ENCODE measurements at regions not wholly inside any gene's neighbourhood (a gene's known extent, or its start where the extent isn't known, plus 50 kb on each side); places are given as distances from the start of the nearest gene placed in this dataset.

DNA sequence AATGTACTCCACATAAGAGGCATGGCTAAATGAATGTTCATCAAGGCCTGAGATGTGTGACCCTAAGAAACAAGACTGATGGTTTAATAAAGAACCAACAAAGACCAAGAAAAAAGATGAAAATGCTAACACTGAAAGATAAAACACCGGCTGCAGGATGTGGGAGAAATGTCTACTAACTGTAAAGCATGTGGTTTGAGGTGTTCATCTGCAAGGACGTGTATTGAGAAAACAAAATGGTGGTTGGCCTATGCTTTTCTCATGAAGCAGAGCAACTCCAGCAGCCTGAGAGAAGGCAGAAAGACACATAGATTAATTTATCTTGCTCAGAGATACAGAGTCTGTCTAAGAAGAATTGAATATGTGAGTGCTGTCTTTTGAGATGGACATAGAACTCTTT, 109.3 kb downstream of the KDR start:
- TF ChIP-seq EP300 (IDR thresholded peaks at IDR 0.05; ENCODE audit: borderline replicate concordance) (no peak), TAF1 (IDR thresholded peaks at IDR 0.05; ENCODE audit: low read depth) (no peak), RAD21 (IDR thresholded peaks at IDR 0.05; ENCODE audit: low read depth) (no peak), CEBPB (IDR thresholded peaks at IDR 0.05) (no peak), TCF12 (IDR thresholded peaks at IDR 0.05; ENCODE audit: low read depth) (no peak), YY1 (IDR thresholded peaks at IDR 0.05; ENCODE audit: low read depth) (no peak), EGR1 (IDR thresholded peaks at IDR 0.05) (no peak), ZBTB7A (IDR thresholded peaks at IDR 0.05; ENCODE audit: low read depth) (no peak), NFIC (IDR thresholded peaks at IDR 0.05) (no peak), CREB1 (IDR thresholded peaks at IDR 0.05; ENCODE audit: low read depth) (no peak)
- TF ChIP-seq, protein P1, sequence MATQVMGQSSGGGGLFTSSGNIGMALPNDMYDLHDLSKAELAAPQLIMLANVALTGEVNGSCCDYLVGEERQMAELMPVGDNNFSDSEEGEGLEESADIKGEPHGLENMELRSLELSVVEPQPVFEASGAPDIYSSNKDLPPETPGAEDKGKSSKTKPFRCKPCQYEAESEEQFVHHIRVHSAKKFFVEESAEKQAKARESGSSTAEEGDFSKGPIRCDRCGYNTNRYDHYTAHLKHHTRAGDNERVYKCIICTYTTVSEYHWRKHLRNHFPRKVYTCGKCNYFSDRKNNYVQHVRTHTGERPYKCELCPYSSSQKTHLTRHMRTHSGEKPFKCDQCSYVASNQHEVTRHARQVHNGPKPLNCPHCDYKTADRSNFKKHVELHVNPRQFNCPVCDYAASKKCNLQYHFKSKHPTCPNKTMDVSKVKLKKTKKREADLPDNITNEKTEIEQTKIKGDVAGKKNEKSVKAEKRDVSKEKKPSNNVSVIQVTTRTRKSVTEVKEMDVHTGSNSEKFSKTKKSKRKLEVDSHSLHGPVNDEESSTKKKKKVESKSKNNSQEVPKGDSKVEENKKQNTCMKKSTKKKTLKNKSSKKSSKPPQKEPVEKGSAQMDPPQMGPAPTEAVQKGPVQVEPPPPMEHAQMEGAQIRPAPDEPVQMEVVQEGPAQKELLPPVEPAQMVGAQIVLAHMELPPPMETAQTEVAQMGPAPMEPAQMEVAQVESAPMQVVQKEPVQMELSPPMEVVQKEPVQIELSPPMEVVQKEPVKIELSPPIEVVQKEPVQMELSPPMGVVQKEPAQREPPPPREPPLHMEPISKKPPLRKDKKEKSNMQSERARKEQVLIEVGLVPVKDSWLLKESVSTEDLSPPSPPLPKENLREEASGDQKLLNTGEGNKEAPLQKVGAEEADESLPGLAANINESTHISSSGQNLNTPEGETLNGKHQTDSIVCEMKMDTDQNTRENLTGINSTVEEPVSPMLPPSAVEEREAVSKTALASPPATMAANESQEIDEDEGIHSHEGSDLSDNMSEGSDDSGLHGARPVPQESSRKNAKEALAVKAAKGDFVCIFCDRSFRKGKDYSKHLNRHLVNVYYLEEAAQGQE (IDR thresholded peaks at IDR 0.05; ENCODE audit: low read depth) = no peak
- TF ChIP-seq, protein P2, sequence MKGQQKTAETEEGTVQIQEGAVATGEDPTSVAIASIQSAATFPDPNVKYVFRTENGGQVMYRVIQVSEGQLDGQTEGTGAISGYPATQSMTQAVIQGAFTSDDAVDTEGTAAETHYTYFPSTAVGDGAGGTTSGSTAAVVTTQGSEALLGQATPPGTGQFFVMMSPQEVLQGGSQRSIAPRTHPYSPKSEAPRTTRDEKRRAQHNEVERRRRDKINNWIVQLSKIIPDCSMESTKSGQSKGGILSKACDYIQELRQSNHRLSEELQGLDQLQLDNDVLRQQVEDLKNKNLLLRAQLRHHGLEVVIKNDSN (IDR thresholded peaks at IDR 0.05) = no peak
- TF ChIP-seq, protein P3, sequence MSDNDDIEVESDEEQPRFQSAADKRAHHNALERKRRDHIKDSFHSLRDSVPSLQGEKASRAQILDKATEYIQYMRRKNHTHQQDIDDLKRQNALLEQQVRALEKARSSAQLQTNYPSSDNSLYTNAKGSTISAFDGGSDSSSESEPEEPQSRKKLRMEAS (IDR thresholded peaks at IDR 0.05) = no peak

Measured in Ishikawa (cell line).